ENCODE measurements at regions not wholly inside any gene's neighbourhood (a gene's known extent, or its start where the extent isn't known, plus 50 kb on each side); places are given as distances from the start of the nearest gene placed in this dataset.

DNA sequence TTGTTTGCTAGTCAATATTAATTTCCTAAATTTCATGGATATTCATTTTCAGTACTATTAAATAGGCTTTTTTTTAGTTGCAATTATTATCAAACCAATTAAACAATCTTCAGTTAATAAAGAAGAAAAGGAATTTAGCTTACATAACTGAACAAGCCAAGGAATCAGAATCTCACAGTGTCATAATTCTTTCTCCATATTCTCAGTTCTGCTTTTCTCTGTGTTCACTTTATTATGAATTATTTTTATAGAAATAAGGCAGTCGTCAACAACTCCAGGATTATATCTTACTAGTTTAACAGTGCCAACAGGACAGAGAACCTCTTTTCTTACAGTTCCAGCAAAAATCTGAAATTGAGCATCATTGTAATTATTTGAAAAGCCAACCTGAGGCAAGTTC is 221.7 kb downstream of the CGGBP1 start:
- DNase-seq (ENCODE audit: low read depth in 2 of 2) = no peak
- H3K4me1 ChIP-seq (ENCODE audit: control insufficient read depth, extremely low read depth, insufficient read depth, low read length) = no peaks in the 10 kb centered on the region
- no peaks in the 10 kb centered on the region for H4K20me1 ChIP-seq (ENCODE audit: control insufficient read depth, extremely low read depth, insufficient read depth, low read length)
- H3K9ac ChIP-seq (ENCODE audit: insufficient read depth, low read length) = no peak overlapping the region
- H2AFZ ChIP-seq (ENCODE audit: low read length) = no peak overlapping the region
- H3K27ac ChIP-seq (ENCODE audit: insufficient read depth, low read length) = no peak overlapping the region
- no peaks in the 10 kb centered on the region for H3K36me3 ChIP-seq (ENCODE audit: control insufficient read depth, insufficient read depth, low read length)
- H3K79me2 ChIP-seq (ENCODE audit: control insufficient read depth, insufficient read depth, low read length) = no peaks in the 10 kb centered on the region
- TF ChIP-seq CTCF (conservative IDR thresholded peaks at IDR 0.05 in 1 of 2, IDR thresholded peaks at IDR 0.05 in 1 of 2; ENCODE audit: low read depth in 1 of 2, low read length in 2 of 2) (no peak), EZH2 (IDR thresholded peaks at IDR 0.05; ENCODE audit: low read length, missing control alignments) (no peak)
- no peak overlapping the region for H3K4me3 ChIP-seq (replicated peaks in 1 of 4; ENCODE audit: control extremely low read depth in 1 of 4, insufficient read depth in 1 of 4, low read depth in 3 of 4, low read length in 4 of 4)
- H3K4me2 ChIP-seq (ENCODE audit: extremely low read depth, insufficient read depth, low read length) = no peak overlapping the region
- no peaks in the 10 kb centered on the region for H3K9me3 ChIP-seq (ENCODE audit: control insufficient read depth, insufficient read depth, low read depth, low read length)
- no peaks in the 10 kb centered on the region for H3K27me3 ChIP-seq (ENCODE audit: control insufficient read depth, insufficient read depth, low read length)

- Histone ChIP-seq H2AFZ (ENCODE audit: low read length) (no peak overlapping the region), H3K27me3 (ENCODE audit: control insufficient read depth, insufficient read depth, low read length) (no peaks in the 10 kb centered on the region), H3K4me1 (ENCODE audit: control insufficient read depth, extremely low read depth, insufficient read depth, low read length) (no peaks in the 10 kb centered on the region)
These were observed 222.8 kb downstream of the CGGBP1 start for GRCh38 chr3:87836026-87836425.

GRCh38 chr3:87835236-87835635 is 223.6 kb downstream of the CGGBP1 start:
- Histone ChIP-seq H3K4me1 (ENCODE audit: control insufficient read depth, extremely low read depth, insufficient read depth, low read length) (no peaks in the 10 kb centered on the region), H3K9ac (ENCODE audit: insufficient read depth, low read length) (no peak overlapping the region), H3K79me2 (ENCODE audit: control insufficient read depth, insufficient read depth, low read length) (no peaks in the 10 kb centered on the region), H3K27ac (ENCODE audit: insufficient read depth, low read length) (no peak overlapping the region), H3K36me3 (ENCODE audit: control insufficient read depth, insufficient read depth, low read length) (no peaks in the 10 kb centered on the region), H3K27me3 (ENCODE audit: control insufficient read depth, insufficient read depth, low read length) (no peaks in the 10 kb centered on the region), H3K4me3 (replicated peaks in 1 of 4; ENCODE audit: control extremely low read depth in 1 of 4, insufficient read depth in 1 of 4, low read depth in 3 of 4, low read length in 4 of 4) (no peak overlapping the region), H4K20me1 (ENCODE audit: control insufficient read depth, extremely low read depth, insufficient read depth, low read length) (no peaks in the 10 kb centered on the region), H2AFZ (ENCODE audit: low read length) (no peak overlapping the region), H3K9me3 (ENCODE audit: control insufficient read depth, insufficient read depth, low read depth, low read length) (no peaks in the 10 kb centered on the region), H3K4me2 (ENCODE audit: extremely low read depth, insufficient read depth, low read length) (no peak overlapping the region)
- no peak for DNase-seq (ENCODE audit: low read depth in 2 of 2)
- no peak for TF ChIP-seq CTCF (conservative IDR thresholded peaks at IDR 0.05 in 1 of 2, IDR thresholded peaks at IDR 0.05 in 1 of 2; ENCODE audit: low read depth in 1 of 2, low read length in 2 of 2)
- no peak for TF ChIP-seq EZH2 (IDR thresholded peaks at IDR 0.05; ENCODE audit: low read length, missing control alignments)

More at GRCh38 chr3:87836026-87836425, 222.8 kb downstream of the CGGBP1 start:
- DNase-seq (ENCODE audit: low read depth in 2 of 2) = no peak
- no peaks in the 10 kb centered on the region for H3K36me3 ChIP-seq (ENCODE audit: control insufficient read depth, insufficient read depth, low read length)
- no peak overlapping the region for H3K4me3 ChIP-seq (replicated peaks in 1 of 4; ENCODE audit: control extremely low read depth in 1 of 4, insufficient read depth in 1 of 4, low read depth in 3 of 4, low read length in 4 of 4)
- no peak for TF ChIP-seq CTCF (conservative IDR thresholded peaks at IDR 0.05 in 1 of 2, IDR thresholded peaks at IDR 0.05 in 1 of 2; ENCODE audit: low read depth in 1 of 2, low read length in 2 of 2)
- TF ChIP-seq EZH2 (IDR thresholded peaks at IDR 0.05; ENCODE audit: low read length, missing control alignments) = no peak
- H4K20me1 ChIP-seq (ENCODE audit: control insufficient read depth, extremely low read depth, insufficient read depth, low read length) = no peaks in the 10 kb centered on the region
- H3K79me2 ChIP-seq (ENCODE audit: control insufficient read depth, insufficient read depth, low read length) = no peaks in the 10 kb centered on the region
- no peak overlapping the region for H3K9ac ChIP-seq (ENCODE audit: insufficient read depth, low read length)
- no peak overlapping the region for H3K4me2 ChIP-seq (ENCODE audit: extremely low read depth, insufficient read depth, low read length)
- H3K9me3 ChIP-seq (ENCODE audit: control insufficient read depth, insufficient read depth, low read depth, low read length) = no peaks in the 10 kb centered on the region
- no peak overlapping the region for H3K27ac ChIP-seq (ENCODE audit: insufficient read depth, low read length)

All from fibroblast of lung (primary cell).